Left renal cortex interstitium (tissue), 4 donors: ENCODE measurements at regions not wholly inside any gene's neighbourhood (a gene's known extent, or its start where the extent isn't known, plus 50 kb on each side); places are given as distances from the start of the nearest gene placed in this dataset.

Source experiments
- DNase-seq, 4 donors: peaks; one replicate each; pipeline ENCODE4 v3.0.0-alpha.2; 2013; ENCODE audit warnings: low read depth in 4 of 4, low spot score in 2 of 4, missing footprints in 1 of 4

DNA sequence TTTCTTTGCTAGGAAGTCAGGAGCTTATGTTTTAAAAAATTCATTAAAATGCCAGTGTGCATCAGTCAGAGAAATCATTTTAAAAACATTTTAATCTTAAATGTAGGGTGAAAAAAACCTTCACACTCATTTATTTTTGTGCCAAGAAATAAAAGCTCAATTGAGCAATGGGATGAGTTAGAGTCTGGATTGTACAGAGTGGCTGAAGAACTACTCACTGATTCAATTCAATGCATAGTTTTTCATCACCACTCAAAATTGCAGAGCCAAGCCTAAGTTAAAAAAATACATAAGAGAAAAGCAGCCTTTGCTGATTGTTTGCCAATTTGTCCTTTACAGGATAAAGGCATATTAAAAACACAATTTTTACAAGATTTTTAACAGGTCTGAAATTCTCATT, 168.2 kb upstream of the DMRTA1 start:
- DNase-seq: no peak

- DNase-seq: no peak
Observed at GRCh38 chr9:22279636-22280035, 167.0 kb upstream of the DMRTA1 start.

- no peak for DNase-seq
Observed at GRCh38 chr9:22285066-22285465, 161.6 kb upstream of the DMRTA1 start.

- no peak for DNase-seq
Observed at GRCh38 chr9:22286661-22287060, 160.0 kb upstream of the DMRTA1 start.

- no peak for DNase-seq
Observed at GRCh38 chr9:22288661-22289060, 158.0 kb upstream of the DMRTA1 start.

DNA sequence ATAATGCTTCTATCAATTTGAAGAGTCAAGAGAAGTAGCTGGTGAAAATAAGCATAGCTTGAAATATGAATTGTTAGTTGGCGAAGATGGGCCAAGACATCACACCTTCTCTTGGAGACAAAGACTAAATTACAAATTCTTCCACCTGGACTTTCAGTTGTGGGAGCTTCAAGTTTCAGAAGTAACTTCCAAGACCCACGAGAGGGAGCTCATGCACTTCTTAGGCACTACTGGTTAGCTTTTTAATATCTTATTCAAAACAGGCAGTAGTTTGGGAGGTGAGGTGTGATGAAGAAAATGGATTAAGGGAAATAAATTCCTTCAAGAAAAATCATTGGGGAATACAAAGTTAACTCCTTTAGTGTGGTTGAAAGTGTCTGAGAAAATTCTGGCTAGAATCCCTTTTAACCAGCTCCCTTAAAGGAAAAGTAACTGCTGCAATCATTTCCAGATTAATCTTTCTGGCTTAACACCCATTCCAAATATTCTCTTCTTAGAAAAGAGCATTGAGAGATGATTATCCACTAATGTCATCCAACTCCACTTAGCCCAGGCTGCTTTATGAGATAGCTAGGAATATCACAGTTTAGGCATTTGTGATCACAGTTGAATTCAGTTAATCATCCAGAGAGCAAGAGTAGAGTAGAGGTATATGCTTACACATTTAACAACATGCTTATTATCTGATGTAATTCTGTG, 139.5 kb upstream of the DMRTA1 start:
- DNase-seq: peak in 2 of 4 donors; percentile 3 to 32

- DNase-seq: no peak
Observed at GRCh38 chr9:22308177-22308576, 138.4 kb upstream of the DMRTA1 start.

DNA sequence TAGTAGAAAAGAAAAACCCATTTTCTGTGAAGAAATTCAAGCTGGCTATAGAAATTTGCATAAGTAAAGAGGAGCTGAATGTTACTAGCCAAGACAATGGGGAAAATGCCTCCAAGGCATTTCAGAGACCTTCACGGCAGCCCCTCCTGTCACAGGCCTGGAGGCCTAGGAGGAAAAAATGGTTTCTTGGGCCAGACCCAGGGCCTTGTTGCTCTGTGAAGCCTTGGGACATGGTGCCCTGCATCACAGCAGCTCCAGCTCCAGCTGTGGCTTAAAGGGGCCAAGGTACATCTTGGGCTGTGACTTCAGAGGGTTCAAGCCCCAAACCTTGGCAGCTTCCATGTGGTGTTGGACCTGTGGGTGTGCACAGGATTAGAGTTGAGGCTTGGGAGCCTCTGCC, 130.0 kb upstream of the DMRTA1 start:
- no peak for DNase-seq

DNA sequence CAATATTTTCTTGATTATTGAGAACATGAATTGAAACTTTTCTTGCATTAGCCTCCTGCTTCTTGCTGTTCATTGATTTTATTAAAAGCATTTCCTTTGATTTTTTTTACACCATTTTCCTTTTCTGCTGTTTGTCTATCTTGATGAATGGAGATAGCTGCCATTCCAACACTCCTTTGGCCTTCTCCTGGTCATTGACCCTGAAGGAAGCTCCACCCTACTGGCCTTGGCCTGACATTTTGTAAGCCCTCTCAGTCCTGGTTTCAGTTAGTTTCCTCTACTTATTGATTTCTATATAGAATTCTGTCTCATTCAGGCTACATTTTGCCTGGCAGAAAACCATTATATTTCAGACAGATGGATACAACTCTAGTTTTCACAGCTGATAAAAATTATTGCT, 115.1 kb upstream of the DMRTA1 start:
- no peak for DNase-seq

GRCh38 chr9:22332202-22332601, 114.4 kb upstream of the DMRTA1 start:
- no peak for DNase-seq

DNA sequence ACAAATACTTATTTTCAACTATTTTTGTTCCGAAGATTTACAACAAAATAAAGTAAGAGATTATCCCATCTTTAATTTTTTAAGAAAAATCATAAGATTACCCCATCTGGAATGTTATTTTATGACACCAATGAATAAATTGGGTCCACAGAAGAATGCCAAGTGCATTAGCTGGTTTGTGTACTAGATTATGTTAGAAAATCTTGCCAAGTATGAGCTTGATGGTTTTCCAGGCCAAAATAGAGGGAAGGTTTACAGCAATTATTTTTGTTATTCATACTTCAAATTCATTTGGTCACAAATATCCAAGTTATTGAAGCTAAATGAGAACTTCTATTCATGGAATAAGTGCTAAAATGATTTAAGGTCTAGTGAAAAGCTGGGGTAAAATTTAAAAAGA, 109.4 kb upstream of the DMRTA1 start:
- no peak for DNase-seq

DNA sequence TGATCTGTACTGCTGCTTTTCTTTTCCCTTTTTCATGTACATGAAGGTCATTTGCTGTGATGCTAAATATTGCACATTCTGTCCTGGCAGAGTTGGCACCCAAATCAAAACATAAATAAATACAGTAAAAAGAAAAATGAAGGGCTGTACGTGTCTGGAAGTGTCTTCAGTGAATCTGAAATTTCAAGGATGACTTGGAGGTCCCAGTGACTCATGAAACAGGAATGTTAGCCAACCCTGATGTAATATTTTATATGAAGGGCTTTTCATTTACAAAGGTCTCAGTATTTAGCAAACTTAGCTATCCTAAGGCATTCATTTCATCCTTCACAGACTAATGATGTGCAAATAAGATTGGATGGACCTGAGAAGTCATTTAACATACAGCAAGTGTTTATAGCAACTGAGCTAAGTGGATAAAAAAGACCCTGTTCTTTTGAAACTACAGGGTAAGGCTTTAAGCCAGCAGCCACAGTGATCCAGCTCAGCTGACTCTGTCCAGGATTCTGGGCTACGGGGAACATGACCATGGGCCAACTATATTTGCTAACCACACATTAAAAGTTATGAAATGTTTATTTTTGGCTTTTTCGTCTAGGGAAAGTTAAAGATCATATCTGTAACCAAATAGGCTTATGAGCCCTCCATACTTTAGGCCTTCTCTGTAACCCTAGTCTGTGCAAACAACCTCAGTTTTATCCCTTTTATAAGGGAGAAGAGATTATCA, 104.0 kb upstream of the DMRTA1 start:
- DNase-seq: no peak

- no peak for DNase-seq
Observed at GRCh38 chr9:22343218-22343611, 103.4 kb upstream of the DMRTA1 start.

DNA sequence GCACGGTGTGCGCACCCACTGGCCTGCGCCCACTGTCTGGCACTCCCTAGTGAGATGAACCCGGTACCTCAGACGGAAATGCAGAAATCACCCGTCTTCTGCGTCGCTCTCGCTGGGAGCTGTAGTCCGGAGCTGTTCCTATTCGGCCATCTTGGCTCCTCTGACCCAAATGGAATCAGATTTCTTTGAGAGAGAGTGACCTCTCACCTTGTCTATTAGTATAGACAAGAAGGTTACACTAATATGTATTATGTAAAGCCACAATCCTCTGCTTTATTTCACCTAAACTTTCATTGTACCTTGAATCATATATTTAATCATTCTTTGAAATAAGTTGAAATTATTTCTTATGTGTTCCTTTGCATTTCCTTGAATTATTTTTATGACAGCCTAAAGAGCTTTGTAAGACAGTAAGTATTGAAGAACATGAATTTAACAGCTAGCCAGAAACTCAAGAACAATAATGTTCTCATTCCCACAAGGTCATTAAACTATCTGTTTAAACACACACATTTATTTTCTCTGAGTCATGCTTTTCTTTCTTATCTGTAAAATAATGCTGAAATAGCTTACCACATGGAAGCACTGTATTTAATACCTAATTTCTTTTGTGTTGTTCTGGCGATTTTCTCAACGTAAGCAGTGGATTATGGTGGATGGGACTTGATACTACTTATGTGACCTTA, 91.8 kb upstream of the DMRTA1 start:
- no peak for DNase-seq

DNA sequence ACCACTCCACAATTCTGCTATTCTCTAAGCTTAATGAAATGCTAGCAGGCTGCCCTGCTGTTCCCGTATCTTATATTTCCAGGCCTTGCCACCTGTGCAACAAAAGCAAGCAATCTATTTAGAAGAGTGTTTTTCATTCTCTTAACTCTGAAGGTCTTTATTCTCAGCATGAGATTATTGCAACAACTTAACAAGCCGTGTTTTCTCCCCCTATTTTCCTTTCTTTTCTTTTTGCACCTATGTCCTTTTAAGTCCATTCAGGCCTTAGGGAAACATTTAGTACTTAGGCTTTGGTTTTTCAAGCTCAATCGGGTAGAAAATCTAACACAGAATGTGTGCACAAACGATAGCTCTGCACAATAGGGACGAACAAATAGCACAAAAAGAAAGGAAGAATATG, 89.6 kb upstream of the DMRTA1 start:
- DNase-seq: no peak

DNA sequence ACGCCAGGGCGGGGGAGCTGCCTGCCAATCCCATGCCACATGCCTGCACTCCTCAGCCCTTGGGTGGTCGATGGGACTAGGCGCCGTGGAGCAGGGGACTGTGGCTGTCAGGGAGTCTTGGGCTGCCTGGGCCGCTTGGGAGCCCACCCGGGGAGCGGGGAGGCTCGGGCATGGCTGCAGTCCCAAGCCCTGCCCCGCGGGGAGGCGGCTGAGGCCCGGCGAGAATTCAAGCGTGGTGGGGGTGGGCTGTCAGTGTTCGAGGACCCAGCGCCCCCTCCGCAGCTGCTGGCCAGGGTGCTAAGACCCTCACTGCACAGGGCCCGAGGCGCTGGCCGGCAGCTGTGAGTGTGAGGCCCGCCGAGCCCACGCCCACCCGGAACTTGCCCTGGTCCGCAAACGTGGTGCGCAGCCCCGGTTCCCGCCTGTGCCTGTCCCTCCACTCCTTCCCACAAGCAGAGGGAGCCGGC, 83.2 kb upstream of the DMRTA1 start:
- no peak for DNase-seq

DNA sequence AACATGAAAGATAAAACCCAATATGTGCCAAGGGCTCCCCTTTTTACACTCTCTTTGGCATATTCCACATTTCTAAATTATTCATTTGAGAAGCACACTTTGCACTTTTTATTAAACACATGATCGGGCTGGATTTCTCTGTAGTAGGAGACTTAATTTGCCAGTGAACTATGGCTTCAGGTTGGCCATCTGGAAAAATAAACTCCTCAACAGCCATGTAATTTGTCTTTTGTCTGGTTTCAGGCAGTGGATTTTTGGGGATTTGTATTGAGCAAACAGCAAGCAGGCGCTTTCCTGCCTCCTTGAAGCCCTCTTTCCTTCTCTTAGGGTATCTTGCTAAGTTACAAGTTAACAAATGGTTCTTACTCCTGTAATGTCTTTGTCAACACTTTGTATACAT, 73.0 kb upstream of the DMRTA1 start:
- DNase-seq: no peak

- no peak for DNase-seq
Observed at GRCh38 chr9:22374051-22374450, 72.6 kb upstream of the DMRTA1 start.

DNA sequence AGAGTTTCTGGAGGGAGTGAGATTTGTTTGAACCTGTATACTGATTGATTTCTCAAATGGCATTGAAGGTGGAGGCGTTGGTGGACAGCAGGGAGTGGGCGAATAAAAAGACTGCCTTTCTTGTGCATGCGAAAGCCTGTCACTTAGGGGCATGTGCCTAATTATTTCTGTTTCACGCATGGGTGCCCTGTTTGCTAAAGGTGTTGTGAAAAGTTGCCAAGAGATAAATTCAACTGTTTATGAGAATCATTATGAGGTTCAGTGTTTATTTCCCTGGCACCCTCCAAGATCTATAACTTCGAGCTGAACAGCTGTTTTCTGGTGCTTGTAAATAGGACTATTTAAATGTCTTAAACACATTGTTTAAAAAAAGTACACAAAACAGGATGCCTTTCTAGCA, 67.4 kb upstream of the DMRTA1 start:
- peak in 1 of 4 donors; percentile 12 for DNase-seq

- no peak for DNase-seq
Observed at GRCh38 chr9:22381170-22381569, 65.5 kb upstream of the DMRTA1 start.

DNA sequence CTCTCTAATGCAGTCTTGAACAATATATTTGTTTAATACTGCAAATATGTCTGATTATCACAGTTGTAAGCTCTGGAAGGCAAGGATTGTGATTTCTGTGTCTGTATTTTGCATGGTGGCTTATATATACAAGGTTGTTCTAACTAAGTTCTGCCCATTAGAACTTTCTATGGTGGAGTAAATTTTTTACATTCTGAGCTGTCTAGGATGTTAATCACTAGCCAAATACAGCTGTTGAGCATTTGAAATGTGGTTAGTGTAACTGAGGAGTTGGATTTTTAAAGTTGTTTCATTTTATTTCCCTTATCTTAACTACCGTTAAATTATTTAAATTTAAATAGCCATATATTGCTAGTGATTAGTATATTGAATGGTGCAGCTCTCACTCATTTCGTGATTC, 64.3 kb upstream of the DMRTA1 start:
- DNase-seq: no peak

DNA sequence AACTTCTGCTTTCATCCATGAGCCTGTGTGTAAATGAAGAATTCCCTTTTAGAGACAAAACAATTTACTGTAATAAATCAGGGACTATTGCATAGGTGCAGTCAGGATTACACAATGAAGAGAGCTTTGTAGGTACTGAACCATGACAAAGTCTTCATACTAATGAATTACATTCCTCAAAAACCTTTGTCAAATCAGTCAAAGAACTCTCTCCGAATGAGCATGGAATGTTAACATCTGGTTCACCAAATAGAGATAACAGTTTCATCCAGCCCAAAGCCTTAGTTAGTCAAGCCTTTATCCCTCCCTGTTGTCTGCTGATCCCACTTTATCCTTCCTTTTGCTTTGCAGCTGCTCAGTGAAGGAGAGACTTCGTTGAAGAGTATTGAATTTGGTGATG, 62.9 kb upstream of the DMRTA1 start:
- no peak for DNase-seq
